ENCODE measurements at regions not wholly inside any gene's neighbourhood (a gene's known extent, or its start where the extent isn't known, plus 50 kb on each side); places are given as distances from the start of the nearest gene placed in this dataset.

- no peak for TF ChIP-seq POLR2A (IDR thresholded peaks at IDR 0.05)
- TF ChIP-seq CTCF (IDR thresholded peaks at IDR 0.05): no peak
- no peak for TF ChIP-seq POLR2AphosphoS5 (IDR thresholded peaks at IDR 0.05)
These were observed 92.0 kb upstream of the CCDC190 start for GRCh38 chr1:162952956-162953355.

Data from prostate gland (tissue), 2 donors.